Fibroblast of mammary gland (primary cell): ENCODE measurements at regions not wholly inside any gene's neighbourhood (a gene's known extent, or its start where the extent isn't known, plus 50 kb on each side); places are given as distances from the start of the nearest gene placed in this dataset.

Experiments
- DNase-seq: peaks from one replicate; pipeline ENCODE4 v3.0.0-alpha.2; 2010; ENCODE audit warnings: low read depth
- H3K4me3 ChIP-seq: 2 replicates; pipeline ENCODE4 v1.5.1; 2011; ENCODE audit warnings: low read depth, mild to moderate bottlenecking, low read length, moderate library complexity; ENCODE audit not compliant: control insufficient read depth
- TF ChIP-seq, protein P1 (sequence below): conservative IDR thresholded peaks from 2 replicates; pipeline ENCODE4 v1.5.1; 2011; ENCODE audit warnings: low read depth, low read length, inconsistent platforms; ENCODE audit not compliant: control insufficient read depth, insufficient read depth

DNA sequence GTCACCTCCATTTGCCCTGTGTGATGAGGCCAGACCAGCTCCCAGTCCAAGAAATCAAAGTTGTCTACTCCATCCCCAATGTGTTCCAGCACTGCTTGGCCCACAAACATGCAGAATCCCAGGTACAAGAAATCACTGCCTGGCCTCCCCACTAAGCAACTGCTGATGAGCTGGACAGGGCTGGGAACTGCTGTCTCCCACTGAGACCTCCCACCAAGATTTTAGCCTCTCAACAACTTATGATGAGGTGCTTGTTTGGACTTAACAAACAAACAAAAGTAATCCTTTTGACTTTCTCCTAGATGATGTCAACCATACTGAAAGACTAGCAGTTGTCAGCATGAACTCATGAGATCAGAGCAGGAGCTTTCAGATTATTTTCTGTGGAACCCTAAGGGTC is 260.1 kb upstream of the UBE2E2 start:
- TF ChIP-seq, protein P1, sequence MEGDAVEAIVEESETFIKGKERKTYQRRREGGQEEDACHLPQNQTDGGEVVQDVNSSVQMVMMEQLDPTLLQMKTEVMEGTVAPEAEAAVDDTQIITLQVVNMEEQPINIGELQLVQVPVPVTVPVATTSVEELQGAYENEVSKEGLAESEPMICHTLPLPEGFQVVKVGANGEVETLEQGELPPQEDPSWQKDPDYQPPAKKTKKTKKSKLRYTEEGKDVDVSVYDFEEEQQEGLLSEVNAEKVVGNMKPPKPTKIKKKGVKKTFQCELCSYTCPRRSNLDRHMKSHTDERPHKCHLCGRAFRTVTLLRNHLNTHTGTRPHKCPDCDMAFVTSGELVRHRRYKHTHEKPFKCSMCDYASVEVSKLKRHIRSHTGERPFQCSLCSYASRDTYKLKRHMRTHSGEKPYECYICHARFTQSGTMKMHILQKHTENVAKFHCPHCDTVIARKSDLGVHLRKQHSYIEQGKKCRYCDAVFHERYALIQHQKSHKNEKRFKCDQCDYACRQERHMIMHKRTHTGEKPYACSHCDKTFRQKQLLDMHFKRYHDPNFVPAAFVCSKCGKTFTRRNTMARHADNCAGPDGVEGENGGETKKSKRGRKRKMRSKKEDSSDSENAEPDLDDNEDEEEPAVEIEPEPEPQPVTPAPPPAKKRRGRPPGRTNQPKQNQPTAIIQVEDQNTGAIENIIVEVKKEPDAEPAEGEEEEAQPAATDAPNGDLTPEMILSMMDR, result no peak
- H3K4me3 ChIP-seq, result no peak overlapping the region
- DNase-seq, result no peak

GRCh38 chr3:22947851-22948250 is 255.3 kb upstream of the UBE2E2 start:
- TF ChIP-seq, protein P1, result no peak
- DNase-seq, result no peak
- H3K4me3 ChIP-seq, result no peak overlapping the region

DNA sequence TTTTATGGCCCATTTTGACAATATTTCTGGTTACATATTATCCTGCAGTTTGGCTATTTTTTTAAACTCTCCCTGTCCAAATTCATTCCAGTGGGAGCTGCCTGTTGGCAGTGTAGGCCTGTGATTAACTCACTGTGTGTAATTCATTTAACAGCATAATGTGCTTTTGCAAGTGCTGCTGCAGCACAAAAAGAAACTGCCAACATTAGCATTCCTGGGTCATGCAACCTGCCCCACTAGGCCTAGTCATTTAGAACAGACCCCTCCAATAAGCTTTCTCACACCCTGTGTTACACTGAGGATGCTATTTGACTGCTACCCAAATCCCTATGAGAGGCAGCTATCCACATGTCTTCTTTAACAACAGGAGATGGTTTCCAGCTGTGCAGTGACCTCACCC is 251.2 kb upstream of the UBE2E2 start:
- TF ChIP-seq, protein P1, result no peak
- DNase-seq, result no peak
- H3K4me3 ChIP-seq, result no peak overlapping the region

DNA sequence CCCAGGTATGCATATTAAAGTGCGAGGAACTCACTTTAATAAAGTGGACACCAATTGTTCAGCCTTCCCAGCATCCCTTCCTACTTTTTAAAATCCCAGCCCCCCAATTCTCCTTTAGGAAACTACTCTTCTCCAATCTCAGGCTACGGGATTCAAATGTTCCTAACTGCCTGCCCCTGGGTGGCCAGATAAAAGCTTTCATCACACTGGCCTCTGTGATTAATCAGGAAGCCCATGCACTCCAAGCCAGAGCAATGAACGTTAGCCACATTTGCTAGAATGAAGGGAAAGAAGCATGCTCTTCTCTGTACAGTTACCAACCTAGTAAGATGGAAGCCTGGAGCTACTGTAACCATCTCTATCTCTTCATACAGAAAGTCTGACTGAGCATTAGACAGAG is 250.3 kb upstream of the UBE2E2 start:
- TF ChIP-seq, protein P1, result no peak
- H3K4me3 ChIP-seq, result no peak overlapping the region
- DNase-seq, result no peak

DNA sequence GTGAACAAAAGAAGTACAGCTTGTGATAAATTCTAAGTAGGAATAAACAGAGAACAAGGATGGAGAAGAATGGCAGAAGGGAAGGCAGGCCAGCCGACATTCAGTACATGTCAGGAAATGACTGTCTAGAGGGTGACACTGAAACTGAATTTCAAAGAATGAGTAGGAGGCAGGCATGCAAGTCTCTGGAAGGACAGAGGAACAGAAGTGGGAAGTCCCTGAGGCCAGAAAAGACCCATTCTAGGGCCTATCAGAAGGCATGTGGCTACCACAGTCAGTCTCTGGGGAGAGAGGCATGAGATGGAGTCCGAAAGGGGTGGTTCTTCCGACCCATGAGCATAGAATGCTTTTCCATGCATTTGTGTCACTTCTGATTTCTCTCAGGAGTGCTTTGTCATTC is 243.5 kb upstream of the UBE2E2 start:
- TF ChIP-seq, protein P1, result no peak
- H3K4me3 ChIP-seq, result no peak overlapping the region
- DNase-seq, result no peak

DNA sequence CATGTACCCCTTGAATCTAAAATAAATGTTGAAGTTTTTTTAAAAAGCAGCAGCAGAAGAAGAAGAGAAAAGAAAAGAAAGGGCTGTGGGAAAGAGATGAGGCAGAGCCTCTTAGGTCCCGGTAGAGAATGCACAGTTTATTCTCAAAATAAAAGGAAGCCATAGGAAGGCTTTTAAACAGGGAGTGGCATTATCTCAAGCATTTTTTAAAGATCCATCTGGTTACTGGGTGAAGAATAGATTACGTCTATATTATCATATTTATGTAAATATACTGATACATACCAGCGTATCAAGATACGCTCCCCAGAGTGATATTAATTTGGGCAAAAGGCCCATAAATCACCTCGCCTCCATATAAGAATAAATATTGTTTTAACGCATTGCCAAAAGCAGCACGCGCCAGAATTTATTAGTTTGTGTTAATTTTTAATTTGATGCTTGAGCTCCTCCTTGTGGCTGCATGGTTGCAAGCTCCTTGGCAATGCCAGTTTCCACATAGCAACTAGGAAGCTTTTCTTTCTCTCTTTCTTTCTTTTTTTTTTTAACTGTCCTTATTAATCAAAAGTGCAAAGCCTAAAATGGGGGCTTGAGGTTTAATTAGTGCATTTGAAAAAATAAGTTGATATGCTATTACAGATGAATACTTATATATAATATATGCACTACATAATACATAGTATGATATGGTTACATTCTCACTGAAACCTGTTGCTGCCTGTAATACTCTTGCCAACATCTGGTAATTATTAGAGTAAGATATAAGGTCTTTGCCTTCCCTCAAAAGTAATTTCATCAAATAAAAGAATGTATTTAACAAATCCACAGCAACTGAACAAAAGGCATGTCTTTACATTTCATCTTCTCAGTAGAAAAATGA is 242.8 kb upstream of the UBE2E2 start:
- peak; percentile 53 for DNase-seq
- H3K4me3 ChIP-seq, result no peak overlapping the region
- TF ChIP-seq, protein P1, result peak; percentile 82
